Endodermal cell (in vitro differentiated cells): ENCODE measurements at regions not wholly inside any gene's neighbourhood (a gene's known extent, or its start where the extent isn't known, plus 50 kb on each side); places are given as distances from the start of the nearest gene placed in this dataset.
A peak's percentile ranks its signal among the peaks of the same experiment; 100 is the strongest.

Experiments
- DNase-seq: peaks from one replicate; pipeline ENCODE4 v3.0.0-alpha.2; 2017
- H3K27ac ChIP-seq: 2 replicates; pipeline ENCODE4 v1.5.1; 2013; ENCODE audit warnings: mild to moderate bottlenecking, low read depth, low read length, moderate library complexity
- H3K27me3 ChIP-seq: 2 replicates; pipeline ENCODE4 v1.6.1; 2013; ENCODE audit warnings: mild to moderate bottlenecking, low read length, moderate library complexity; ENCODE audit not compliant: insufficient read depth, control insufficient read depth, poor library complexity, severe bottlenecking
- H3K36me3 ChIP-seq: 2 replicates; pipeline ENCODE4 v1.7.0; 2013; ENCODE audit warnings: mild to moderate bottlenecking, low read length, moderate library complexity; ENCODE audit not compliant: control insufficient read depth, insufficient read depth
- H3K4me1 ChIP-seq: one replicate; pipeline ENCODE4 v1.7.0; 2013; ENCODE audit warnings: low read length; ENCODE audit not compliant: control insufficient read depth, insufficient read depth
- H3K4me3 ChIP-seq: 2 replicates; pipeline ENCODE4 v1.5.1; 2013; ENCODE audit warnings: mild to moderate bottlenecking, low read length, moderate library complexity
- H3K9ac ChIP-seq: 2 replicates; pipeline ENCODE4 v1.6.1; 2013; ENCODE audit warnings: mild to moderate bottlenecking, low read length, moderate library complexity; ENCODE audit not compliant: poor library complexity, severe bottlenecking; ENCODE audit errors: extremely low read depth
- H3K9me3 ChIP-seq: 2 replicates; pipeline ENCODE4 v1.6.1; 2013; ENCODE audit warnings: mild to moderate bottlenecking, low read length, moderate library complexity; ENCODE audit not compliant: control insufficient read depth
- H3K27ac Mint-ChIP-seq: 2 replicates; pipeline ENCODE4 v1.8.0; 2020; ENCODE audit warnings: mixed read lengths
- H3K27me3 Mint-ChIP-seq: 2 replicates; pipeline ENCODE4 v1.8.0; 2021; ENCODE audit warnings: mild to moderate bottlenecking, mixed read lengths; ENCODE audit not compliant: insufficient read depth
- H3K36me3 Mint-ChIP-seq: 2 replicates; pipeline ENCODE4 v1.8.0; 2020; ENCODE audit warnings: low read depth, mixed read lengths
- H3K4me1 Mint-ChIP-seq: 2 replicates; pipeline ENCODE4 v1.8.0; 2020; ENCODE audit warnings: mixed read lengths
- H3K4me3 Mint-ChIP-seq: 2 replicates; pipeline ENCODE4 v1.8.0; 2020; ENCODE audit warnings: mild to moderate bottlenecking, moderate library complexity, mixed read lengths
- H3K9me3 Mint-ChIP-seq: 2 replicates; pipeline ENCODE4 v1.8.0; 2020; ENCODE audit warnings: mild to moderate bottlenecking, mixed read lengths
- CTCF ChIP-seq: fragments of 200-600 bp; sonication (generic); conservative IDR thresholded peaks from 2 replicates; pipeline ENCODE4 v1.5.0; 2021; ENCODE audit warnings: antibody characterized with exemption, mild to moderate bottlenecking
- WGBS, 2 experiments: methylation state at CpG; one replicate each; pipeline versions ENCODE4 v1.1.5 to v1.1.7; 2013; ENCODE audit warnings: missing lambda C conversion rate in 2 of 2, mixed read lengths in 1 of 2; ENCODE audit not compliant: insufficient coverage in 1 of 2, insufficient read length in 1 of 2; 5-methylcytosine and 5-hydroxymethylcytosine counted together

- Histone ChIP-seq H3K4me1 (peaks cover 10% of the 10 kb centered on the region), H3K9ac (no peak overlapping the region), H3K27me3 (no peaks in the 10 kb centered on the region), H3K36me3 (no peaks in the 10 kb centered on the region), H3K9me3 (no peaks in the 10 kb centered on the region), H3K4me3 (peak overlapping the region; percentile 72), H3K27ac (peak overlapping the region; percentile 99)
- no peak for TF ChIP-seq CTCF
- no peak for DNase-seq
- Mint-ChIP-seq H3K4me3 (peak overlapping the region; percentile 64), H3K36me3 (no peaks in the 10 kb centered on the region), H3K9me3 (no peaks in the 10 kb centered on the region), H3K27ac (no peak overlapping the region), H3K4me1 (peaks cover 61% of the 10 kb centered on the region), H3K27me3 (peaks cover 31% of the 10 kb centered on the region)
- WGBS, 2 experiments: 86% methylated on average over 5 of the region's 5 CpGs
Measured at GRCh38 chr15:38074029-38074428, 139.6 kb downstream of the TMCO5A start.

DNA sequence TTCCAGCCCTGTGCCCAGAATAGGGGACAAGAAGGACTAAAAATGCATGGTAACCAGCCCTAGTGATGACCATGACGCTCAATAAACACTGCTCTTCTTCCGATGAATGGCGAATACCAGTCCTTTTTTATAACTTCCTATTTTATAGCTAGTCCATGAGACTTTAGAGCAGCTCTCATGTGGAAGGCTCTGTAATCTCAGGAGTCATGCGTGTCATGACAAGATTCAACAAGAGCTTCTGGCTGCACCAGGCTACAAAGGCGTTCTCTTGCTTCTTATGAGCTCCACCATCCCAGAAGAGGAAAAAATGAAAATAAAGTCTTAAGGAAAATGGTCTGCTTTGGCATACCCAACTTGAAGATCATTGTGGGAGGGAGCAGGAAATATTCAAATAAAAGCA is 141.0 kb downstream of the TMCO5A start:
- Histone ChIP-seq H3K4me1 (peaks cover 10% of the 10 kb centered on the region), H3K27me3 (no peaks in the 10 kb centered on the region), H3K36me3 (no peaks in the 10 kb centered on the region), H3K27ac (no peak overlapping the region), H3K4me3 (no peak overlapping the region), H3K9ac (no peak overlapping the region), H3K9me3 (no peaks in the 10 kb centered on the region)
- Mint-ChIP-seq H3K27me3 (peaks cover 24% of the 10 kb centered on the region), H3K9me3 (no peaks in the 10 kb centered on the region), H3K36me3 (no peaks in the 10 kb centered on the region), H3K27ac (no peak overlapping the region), H3K4me3 (no peak overlapping the region), H3K4me1 (peaks cover 46% of the 10 kb centered on the region)
- DNase-seq: no peak
- TF ChIP-seq CTCF: no peak
- 92 to 95% methylated on average over 4 to 5 of the region's 5 CpGs for WGBS, 2 experiments

GRCh38 chr15:38076786-38077185 is 142.3 kb downstream of the TMCO5A start:
- Histone ChIP-seq H3K27me3 (no peaks in the 10 kb centered on the region), H3K9ac (no peak overlapping the region), H3K36me3 (no peaks in the 10 kb centered on the region), H3K27ac (peak overlapping the region; percentile 63), H3K9me3 (no peaks in the 10 kb centered on the region), H3K4me3 (no peak overlapping the region), H3K4me1 (peaks cover 10% of the 10 kb centered on the region)
- no peak for TF ChIP-seq CTCF
- no peaks in the 10 kb centered on the region for H3K36me3 Mint-ChIP-seq
- H3K27ac Mint-ChIP-seq: peak overlapping the region; percentile 74
- peaks cover 11% of the 10 kb centered on the region for H3K27me3 Mint-ChIP-seq
- no peak overlapping the region for H3K4me3 Mint-ChIP-seq
- DNase-seq: peak; percentile 65
- WGBS, 2 experiments: 37 to 68% methylated on average over 5 to 10 of the region's 10 CpGs
- no peaks in the 10 kb centered on the region for H3K9me3 Mint-ChIP-seq
- peaks cover 36% of the 10 kb centered on the region for H3K4me1 Mint-ChIP-seq
